ENCODE measurements at regions not wholly inside any gene's neighbourhood (a gene's known extent, or its start where the extent isn't known, plus 50 kb on each side); places are given as distances from the start of the nearest gene placed in this dataset.

GRCh38 chr3:137420198-137420995, 343.7 kb upstream of the SOX14 start:
- DNase-seq: no peak
- Mint-ChIP-seq H3K27ac (no peak overlapping the region), H3K27me3 (ENCODE audit: low read depth, poor library complexity) (no peaks in the 10 kb centered on the region), H3K4me3 (no peak overlapping the region), H3K36me3 (ENCODE audit: low read depth) (peaks cover 11% of the 10 kb centered on the region), H3K9me3 (peaks cover 61% of the 10 kb centered on the region), H3K4me1 (no peaks in the 10 kb centered on the region)
- TF ChIP-seq CTCF (IDR thresholded peaks at IDR 0.05): no peak

GRCh38 chr3:137438561-137438960, 325.6 kb upstream of the SOX14 start:
- Mint-ChIP-seq H3K27ac (no peak overlapping the region), H3K27me3 (ENCODE audit: low read depth, poor library complexity) (no peaks in the 10 kb centered on the region), H3K9me3 (peaks cover 23% of the 10 kb centered on the region), H3K4me1 (peaks cover 6% of the 10 kb centered on the region), H3K4me3 (no peak overlapping the region), H3K36me3 (ENCODE audit: low read depth) (no peaks in the 10 kb centered on the region)
- no peak for TF ChIP-seq CTCF (IDR thresholded peaks at IDR 0.05)
- no peak for DNase-seq

GRCh38 chr3:137460944-137461343, 303.2 kb upstream of the SOX14 start:
- Mint-ChIP-seq H3K9me3 (peaks cover 5% of the 10 kb centered on the region), H3K27me3 (ENCODE audit: low read depth, poor library complexity) (peaks cover 9% of the 10 kb centered on the region), H3K4me1 (peaks cover 10% of the 10 kb centered on the region), H3K36me3 (ENCODE audit: low read depth) (peaks cover 5% of the 10 kb centered on the region), H3K27ac (no peak overlapping the region), H3K4me3 (no peak overlapping the region)
- no peak for TF ChIP-seq CTCF (IDR thresholded peaks at IDR 0.05)
- no peak for DNase-seq

- H3K4me1 Mint-ChIP-seq: peaks cover 27% of the 10 kb centered on the region
- no peak for DNase-seq
- H3K27ac Mint-ChIP-seq: no peak overlapping the region
- no peak for TF ChIP-seq CTCF (IDR thresholded peaks at IDR 0.05)
- H3K4me3 Mint-ChIP-seq: no peak overlapping the region
- peaks cover 5% of the 10 kb centered on the region for H3K36me3 Mint-ChIP-seq (ENCODE audit: low read depth)
- peaks cover 5% of the 10 kb centered on the region for H3K9me3 Mint-ChIP-seq
- peaks cover 9% of the 10 kb centered on the region for H3K27me3 Mint-ChIP-seq (ENCODE audit: low read depth, poor library complexity)
Observed at GRCh38 chr3:137463131-137463530, 301.0 kb upstream of the SOX14 start.

GRCh38 chr3:137464341-137464740, 299.8 kb upstream of the SOX14 start:
- no peak for DNase-seq
- Mint-ChIP-seq H3K27ac (peak overlapping the region; percentile 69), H3K27me3 (ENCODE audit: low read depth, poor library complexity) (peaks cover 9% of the 10 kb centered on the region)

More at GRCh38 chr3:137464341-137464740, 299.8 kb upstream of the SOX14 start:
- no peak for TF ChIP-seq CTCF (IDR thresholded peaks at IDR 0.05)
- H3K4me3 Mint-ChIP-seq: no peak overlapping the region
- H3K4me1 Mint-ChIP-seq: peaks cover 34% of the 10 kb centered on the region
- H3K36me3 Mint-ChIP-seq (ENCODE audit: low read depth): peaks cover 5% of the 10 kb centered on the region
- peaks cover 5% of the 10 kb centered on the region for H3K9me3 Mint-ChIP-seq
